ENCODE measurements at regions not wholly inside any gene's neighbourhood (a gene's known extent, or its start where the extent isn't known, plus 50 kb on each side); places are given as distances from the start of the nearest gene placed in this dataset.

- no peak for FAIRE-seq
Observed at GRCh38 chr2:188853307-188853706, 120.9 kb upstream of the COL3A1 start.

DNA sequence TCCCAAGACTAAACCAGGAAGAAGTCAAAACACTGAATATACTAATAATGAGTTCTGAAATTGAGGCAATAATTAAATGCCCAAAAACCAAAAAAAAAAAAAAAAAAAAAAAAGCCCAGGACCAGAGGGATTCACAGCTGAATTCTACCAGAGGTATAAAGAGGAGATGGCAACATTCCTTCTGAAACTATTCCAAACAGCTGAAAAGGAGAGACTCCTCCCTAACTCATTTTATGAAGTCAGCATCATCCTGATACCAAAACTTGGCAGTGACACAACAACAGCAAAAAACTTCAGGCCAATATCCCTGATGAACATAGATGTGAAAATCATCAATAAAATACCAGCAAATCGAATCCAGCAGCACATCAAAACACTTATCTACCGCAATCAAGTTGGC lies 108.5 kb upstream of the COL3A1 start:
- FAIRE-seq, result no peak

DNA sequence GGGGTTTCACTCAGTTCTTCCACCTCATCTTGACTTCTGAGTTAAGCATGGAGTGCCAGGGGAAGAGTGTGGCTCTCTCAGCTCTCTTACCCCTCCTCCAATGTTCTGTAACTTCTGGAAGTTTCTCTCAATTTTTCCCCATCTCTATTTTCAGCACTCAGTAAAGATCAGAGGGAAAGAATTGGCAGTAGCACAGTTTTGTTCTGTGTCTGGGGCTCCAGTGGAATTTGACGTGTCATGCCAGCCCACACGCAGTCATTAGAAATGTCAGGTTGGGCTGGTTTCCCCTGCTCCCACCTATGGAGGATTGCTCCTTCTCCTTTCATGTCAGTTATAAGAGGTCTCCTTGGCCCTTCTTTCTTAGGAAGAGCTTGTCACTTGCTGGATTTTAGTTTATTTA lies 104.6 kb upstream of the COL3A1 start:
- no peak for FAIRE-seq

DNA sequence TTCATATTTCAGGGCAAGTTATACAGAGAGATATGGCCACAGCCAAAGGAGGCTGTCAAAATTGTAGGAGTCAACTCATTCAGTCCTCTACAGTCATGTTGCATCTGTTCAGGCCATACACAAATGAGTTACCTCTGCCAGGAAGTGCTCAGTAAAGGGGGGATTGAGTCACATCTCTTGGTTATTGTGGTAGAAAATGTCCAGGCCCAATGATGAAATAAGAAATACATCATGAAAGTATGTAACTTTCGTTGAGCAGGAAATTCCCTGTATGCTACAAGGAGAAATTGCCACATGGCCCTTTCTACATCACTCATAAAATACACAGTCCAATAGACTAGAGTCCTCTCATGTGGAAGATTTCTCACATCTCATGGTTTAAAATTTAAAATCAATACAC lies 103.9 kb upstream of the COL3A1 start:
- FAIRE-seq, result no peak

- no peak for FAIRE-seq
Observed at GRCh38 chr2:188875104-188875503, 99.1 kb upstream of the COL3A1 start.

GRCh38 chr2:188878716-188879115 lies 95.5 kb upstream of the COL3A1 start:
- FAIRE-seq, result no peak

- no peak for FAIRE-seq
Observed at GRCh38 chr2:188880740-188881139, 93.4 kb upstream of the COL3A1 start.

DNA sequence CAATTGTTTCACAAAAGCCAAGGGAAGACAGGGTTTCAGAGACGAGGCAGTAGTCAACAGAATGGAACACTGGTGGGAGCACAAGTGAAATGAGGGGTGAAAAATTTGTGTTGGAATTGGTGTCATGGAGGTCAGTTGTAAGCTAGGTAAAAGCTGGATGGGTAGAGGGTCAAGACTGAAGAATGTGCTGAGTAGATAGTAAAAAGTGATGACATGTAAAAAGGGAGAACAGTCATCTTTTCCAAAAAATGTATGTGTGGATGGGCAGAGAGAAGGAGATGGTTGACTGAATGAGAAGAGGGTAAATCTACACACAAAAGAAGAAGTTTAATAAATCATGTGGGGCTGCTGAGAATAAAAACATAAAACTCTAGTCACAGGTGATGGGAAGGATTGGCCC lies 92.7 kb upstream of the COL3A1 start:
- no peak for FAIRE-seq

GRCh38 chr2:188884046-188884445 lies 90.1 kb upstream of the COL3A1 start:
- no peak for FAIRE-seq

GRCh38 chr2:188884517-188884916 lies 89.7 kb upstream of the COL3A1 start:
- no peak for FAIRE-seq

DNA sequence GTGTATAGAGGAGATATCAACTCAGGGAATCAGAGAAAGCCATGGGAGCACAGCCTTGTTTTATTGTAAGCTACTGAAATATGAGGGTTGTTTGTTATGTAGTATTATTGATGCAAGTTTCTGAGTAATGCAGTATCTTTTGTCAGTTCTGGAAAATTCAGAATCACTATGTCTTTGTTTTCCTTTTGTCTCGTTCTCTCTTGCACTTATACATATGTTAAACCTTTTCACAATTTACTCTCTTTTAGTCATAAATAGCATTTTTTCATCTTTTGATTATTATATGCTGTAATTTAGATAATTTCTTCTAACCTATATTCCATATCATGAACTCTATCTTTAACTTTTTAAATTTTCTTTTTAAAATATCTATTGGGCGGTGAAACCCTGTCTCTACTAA lies 85.0 kb upstream of the COL3A1 start:
- FAIRE-seq, result no peak

- no peak for FAIRE-seq
Observed at GRCh38 chr2:188890755-188891154, 83.4 kb upstream of the COL3A1 start.

- FAIRE-seq, result no peak
Observed at GRCh38 chr2:188892636-188893035, 81.5 kb upstream of the COL3A1 start.

- no peak for FAIRE-seq
Observed at GRCh38 chr2:188893972-188894371, 80.2 kb upstream of the COL3A1 start.

GRCh38 chr2:188894979-188895378 lies 79.2 kb upstream of the COL3A1 start:
- FAIRE-seq, result no peak

DNA sequence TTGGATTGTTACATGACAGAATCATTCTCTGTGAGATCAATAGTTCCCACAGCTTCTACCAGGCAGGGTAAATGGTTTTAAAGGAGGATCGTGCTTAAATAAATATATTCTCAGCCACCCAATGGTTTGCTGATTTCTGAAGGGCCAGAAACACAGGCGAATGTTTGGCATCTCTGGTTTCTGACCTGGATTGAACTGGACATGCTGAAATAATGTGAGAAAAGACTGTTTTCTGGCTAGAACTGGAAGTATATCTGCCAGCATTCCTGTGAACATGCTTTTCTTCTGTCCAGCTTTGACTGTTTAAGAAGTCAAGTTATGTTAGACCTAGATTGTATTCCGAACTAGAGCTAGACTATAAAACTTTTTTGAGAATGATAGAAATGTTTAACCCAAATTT lies 77.1 kb upstream of the COL3A1 start:
- FAIRE-seq, result no peak

GRCh38 chr2:188898261-188898660 lies 75.9 kb upstream of the COL3A1 start:
- FAIRE-seq, result no peak

GRCh38 chr2:188902901-188903491 lies 71.2 kb upstream of the COL3A1 start:
- FAIRE-seq, result no peak

- FAIRE-seq, result no peak
Observed at GRCh38 chr2:188903740-188904139, 70.4 kb upstream of the COL3A1 start.

DNA sequence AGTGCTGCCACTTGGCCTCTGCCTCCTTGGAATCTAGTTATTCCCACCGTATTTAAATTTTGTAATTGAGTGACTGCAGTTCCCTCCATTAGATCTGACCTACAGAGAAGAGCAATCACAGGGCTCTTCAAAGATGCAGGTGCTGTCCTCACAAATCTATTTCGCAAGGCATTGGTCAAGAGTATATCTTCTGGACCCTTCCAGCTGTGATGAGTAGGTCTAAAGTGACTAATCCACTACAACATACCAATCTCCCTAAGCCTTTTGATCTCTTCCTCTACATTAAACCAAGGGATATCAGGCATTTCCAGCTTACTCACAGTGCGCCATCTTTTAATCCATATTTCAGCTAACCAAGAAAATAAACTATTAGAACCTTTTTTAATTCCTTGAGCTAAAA lies 65.1 kb upstream of the COL3A1 start:
- FAIRE-seq, result no peak

GRCh38 chr2:188916736-188917135 lies 57.4 kb upstream of the COL3A1 start:
- FAIRE-seq, result no peak

DNA sequence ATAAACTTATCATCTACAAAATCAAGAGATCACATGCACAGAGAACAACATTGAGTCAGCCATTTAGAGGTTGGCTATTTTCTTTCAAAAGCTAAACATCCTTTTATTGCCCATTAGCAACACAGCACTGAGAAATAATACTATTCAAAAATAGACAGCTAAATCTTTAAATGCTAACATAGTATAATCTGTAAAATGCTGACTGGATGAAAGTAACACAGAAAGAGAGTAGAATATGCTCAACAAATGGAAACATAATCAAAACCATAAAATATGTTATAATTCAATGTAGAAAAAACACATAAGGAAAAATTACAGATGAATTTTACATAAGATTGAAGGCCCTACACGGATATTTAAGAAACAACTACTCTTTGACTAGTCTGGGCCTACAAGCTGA lies 56.5 kb upstream of the COL3A1 start:
- no peak for FAIRE-seq

GRCh38 chr2:188919824-188920223 lies 54.3 kb upstream of the COL3A1 start:
- FAIRE-seq, result no peak

- no peak for FAIRE-seq
Observed at GRCh38 chr2:188922191-188922590, 52.0 kb upstream of the COL3A1 start.
